Thymus (tissue), 11 donors: ENCODE measurements at regions not wholly inside any gene's neighbourhood (a gene's known extent, or its start where the extent isn't known, plus 50 kb on each side); places are given as distances from the start of the nearest gene placed in this dataset.

Source experiments
- DNase-seq, 9 donors: peaks; one replicate each; pipeline ENCODE4 v3.0.0-alpha.2; 2013; ENCODE audit warnings: low spot score in 9 of 9, low read depth in 6 of 9, missing footprints in 1 of 9
- H3K27ac ChIP-seq, 2 donors: one replicate each; pipeline ENCODE4 v1.5.1; 2013; ENCODE audit warnings: control low read depth in 1 of 2, low read depth in 1 of 2, low read length in 1 of 2, mild to moderate bottlenecking in 1 of 2, moderate library complexity in 1 of 2
- H3K27me3 ChIP-seq, 2 donors: one replicate each; pipeline ENCODE4 v1.5.1; 2013; ENCODE audit warnings: low read length in 1 of 2; ENCODE audit not compliant: control insufficient read depth in 2 of 2, insufficient read depth in 1 of 2
- H3K36me3 ChIP-seq, 2 donors: one replicate each; pipeline ENCODE4 v1.5.1; 2013; ENCODE audit warnings: low read length in 1 of 2, mild to moderate bottlenecking in 1 of 2, moderate library complexity in 1 of 2; ENCODE audit not compliant: control insufficient read depth in 2 of 2, insufficient read depth in 2 of 2
- H3K4me1 ChIP-seq, 2 donors: one replicate each; pipeline ENCODE4 v1.5.1; 2013; ENCODE audit warnings: low read length in 2 of 2; ENCODE audit not compliant: control insufficient read depth in 2 of 2, insufficient read depth in 2 of 2
- H3K4me3 ChIP-seq, 2 donors: one replicate each; pipeline ENCODE4 v1.5.1; 2013; ENCODE audit warnings: low read length in 2 of 2, control low read depth in 1 of 2, mild to moderate bottlenecking in 1 of 2
- H3K9me3 ChIP-seq, 2 donors: one replicate each; pipeline ENCODE4 v1.5.1; 2013; ENCODE audit warnings: low read length in 1 of 2, mild to moderate bottlenecking in 1 of 2; ENCODE audit not compliant: control insufficient read depth in 2 of 2, insufficient read depth in 1 of 2
- WGBS: extraction: QIAGEN DNeasy Blood & Tissue Kit; methylation state at CpG from one replicate; pipeline ENCODE4 v1.1.7; 2013; 5-methylcytosine and 5-hydroxymethylcytosine counted together
- donor health status: healthy.

DNA sequence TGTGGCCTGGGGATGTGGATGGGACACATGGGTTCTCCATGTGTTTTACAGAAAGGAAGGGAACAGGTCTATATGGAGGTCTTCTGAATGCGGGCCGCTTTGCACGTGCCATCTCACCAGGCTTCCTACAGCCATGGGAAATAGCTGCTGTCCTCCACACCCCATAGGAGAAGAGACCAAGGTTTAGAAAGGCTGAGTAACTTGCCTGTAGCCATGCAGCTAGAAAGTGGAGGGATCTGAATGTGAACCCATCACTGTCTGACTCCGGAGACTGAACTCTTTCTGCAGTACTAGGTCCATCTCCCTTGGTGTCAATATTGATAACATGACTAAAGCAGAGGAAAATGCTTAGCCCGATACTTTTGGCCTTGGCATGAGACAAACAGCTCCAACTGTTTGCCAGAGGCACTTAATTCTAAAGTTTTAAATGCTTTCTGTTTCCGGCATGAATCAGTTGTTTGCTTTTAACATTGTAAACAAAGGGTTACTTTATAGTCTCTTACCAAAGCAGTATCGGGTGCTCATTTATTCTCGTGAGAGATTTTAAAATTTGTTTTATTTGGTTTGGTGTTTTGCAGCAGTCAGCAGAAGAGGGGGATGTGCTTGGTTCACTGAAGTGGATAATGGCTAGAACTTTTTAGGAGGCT, 64.8 kb upstream of the LOXL4 start:
- no peak for DNase-seq
- no peaks in the 10 kb centered on the region for H3K9me3 ChIP-seq
- H3K27me3 ChIP-seq: peaks cover 0 to 12% of the 10 kb centered on the region in 2 donors
- H3K4me3 ChIP-seq: no peak overlapping the region
- H3K27ac ChIP-seq: no peak overlapping the region
- 94% methylated on average over 8 of the region's 8 CpGs for WGBS
- H3K36me3 ChIP-seq: no peaks in the 10 kb centered on the region
- H3K4me1 ChIP-seq: no peaks in the 10 kb centered on the region

DNA sequence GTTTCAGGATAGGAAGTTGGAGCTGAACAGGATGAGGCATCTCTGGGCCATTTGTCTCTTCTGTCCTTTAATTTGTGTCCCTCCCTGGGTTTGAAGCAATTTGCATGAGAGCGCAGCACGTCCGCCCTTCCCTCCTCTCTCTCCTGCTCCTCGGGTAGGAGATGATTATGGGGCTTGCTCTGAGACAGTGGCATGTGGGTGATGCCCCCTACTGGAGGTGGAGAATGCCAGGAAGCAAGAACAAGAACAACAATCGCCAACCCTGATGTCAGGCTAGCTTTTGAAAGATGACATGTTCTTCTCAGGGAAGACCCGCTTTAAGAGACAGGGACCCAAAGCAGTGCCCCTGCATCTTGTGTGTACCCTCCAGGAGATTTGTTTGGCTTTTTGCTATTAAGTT, 63.9 kb upstream of the LOXL4 start:
- H3K9me3 ChIP-seq: no peaks in the 10 kb centered on the region
- no peaks in the 10 kb centered on the region for H3K36me3 ChIP-seq
- H3K27me3 ChIP-seq: peaks cover 0 to 17% of the 10 kb centered on the region in 2 donors
- H3K4me1 ChIP-seq: no peaks in the 10 kb centered on the region
- H3K4me3 ChIP-seq: no peak overlapping the region
- H3K27ac ChIP-seq: no peak overlapping the region
- peak in 2 of 9 donors; percentile 10 to 12 for DNase-seq
- WGBS: 69% methylated on average over 6 of the region's 6 CpGs

- 81% methylated on average over 7 of the region's 7 CpGs for WGBS
- Histone ChIP-seq H3K27me3 (peaks cover 0 to 24% of the 10 kb centered on the region in 2 donors), H3K36me3 (no peaks in the 10 kb centered on the region), H3K27ac (no peak overlapping the region), H3K4me1 (no peaks in the 10 kb centered on the region), H3K4me3 (no peak overlapping the region), H3K9me3 (no peaks in the 10 kb centered on the region)
- DNase-seq: no peak
Measured at GRCh38 chr10:98330987-98331386, 63.0 kb upstream of the LOXL4 start.

DNA sequence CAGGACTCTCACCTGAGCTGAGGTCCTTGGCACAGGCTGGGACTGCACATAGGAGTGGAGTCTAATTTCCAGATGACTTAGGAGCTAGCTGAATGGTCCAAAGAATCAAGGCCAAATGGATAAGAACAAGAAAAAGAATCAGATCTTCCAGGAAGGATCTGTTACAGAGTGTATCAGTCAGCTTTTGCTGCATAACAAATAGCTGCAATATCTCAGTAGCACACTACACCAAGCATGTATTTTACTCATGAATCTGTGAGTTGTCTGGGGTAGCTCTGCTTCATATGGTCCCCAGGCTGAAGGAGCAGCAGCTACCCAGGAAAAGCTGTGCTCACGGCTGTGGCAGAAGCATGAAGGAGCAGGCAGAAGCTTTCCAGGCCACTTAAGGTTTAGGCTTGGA, 60.6 kb upstream of the LOXL4 start:
- Histone ChIP-seq H3K9me3 (no peaks in the 10 kb centered on the region), H3K4me1 (no peaks in the 10 kb centered on the region), H3K36me3 (no peaks in the 10 kb centered on the region), H3K4me3 (no peak overlapping the region), H3K27ac (no peak overlapping the region), H3K27me3 (peaks cover 0 to 29% of the 10 kb centered on the region in 2 donors)
- 96% methylated on average over 1 of the region's 1 CpG for WGBS
- DNase-seq: no peak

DNA sequence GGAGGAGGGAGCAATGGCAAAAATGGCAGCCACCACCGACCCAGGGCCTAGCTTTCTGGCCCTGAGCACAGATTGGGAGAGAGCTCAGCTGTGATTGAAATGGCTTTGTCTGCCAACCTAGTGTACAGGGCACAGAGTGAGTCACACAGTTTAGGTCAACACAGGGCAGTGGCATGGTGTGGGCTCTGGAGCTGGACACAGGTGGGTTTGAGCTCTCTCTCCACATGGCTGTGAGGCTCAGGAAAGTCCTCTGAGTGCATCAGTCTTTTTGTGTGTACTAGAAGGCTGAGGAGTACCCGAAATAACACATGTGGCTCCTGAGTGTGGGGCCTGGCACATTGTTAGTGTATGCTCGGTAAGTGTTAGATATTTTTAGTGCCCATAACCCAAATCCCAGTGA, 60.2 kb upstream of the LOXL4 start:
- peaks cover 0 to 29% of the 10 kb centered on the region in 2 donors for H3K27me3 ChIP-seq
- no peak for DNase-seq
- H3K4me3 ChIP-seq: no peak overlapping the region
- no peaks in the 10 kb centered on the region for H3K4me1 ChIP-seq
- 93% methylated on average over 3 of the region's 3 CpGs for WGBS
- H3K9me3 ChIP-seq: no peaks in the 10 kb centered on the region
- H3K36me3 ChIP-seq: no peaks in the 10 kb centered on the region
- H3K27ac ChIP-seq: no peak overlapping the region

DNA sequence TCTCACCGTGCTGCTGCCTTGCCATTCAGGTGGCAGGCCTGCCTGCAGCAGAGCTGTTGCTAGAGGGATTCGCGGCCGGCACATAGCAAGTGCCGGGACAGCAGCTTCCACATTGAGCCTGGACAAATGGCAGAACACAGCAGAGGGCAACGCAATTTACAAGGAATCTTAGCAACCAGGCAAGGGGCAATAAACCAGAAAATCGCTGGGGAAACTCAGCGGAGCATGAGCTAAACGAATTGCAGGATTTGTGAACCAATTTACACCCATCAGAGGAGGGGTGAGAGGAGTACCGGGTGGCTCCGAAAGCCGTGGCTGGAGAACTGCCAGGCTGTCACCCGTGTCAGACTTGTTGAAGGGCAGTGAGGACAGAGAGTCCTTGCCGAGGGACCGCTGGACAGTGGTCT, 58.6 kb upstream of the LOXL4 start:
- Histone ChIP-seq H3K36me3 (no peaks in the 10 kb centered on the region), H3K27ac (no peak overlapping the region), H3K9me3 (no peaks in the 10 kb centered on the region), H3K27me3 (peaks cover 0 to 27% of the 10 kb centered on the region in 2 donors), H3K4me3 (no peak overlapping the region), H3K4me1 (no peaks in the 10 kb centered on the region)
- 59% methylated on average over 15 of the region's 15 CpGs for WGBS
- DNase-seq: no peak

DNA sequence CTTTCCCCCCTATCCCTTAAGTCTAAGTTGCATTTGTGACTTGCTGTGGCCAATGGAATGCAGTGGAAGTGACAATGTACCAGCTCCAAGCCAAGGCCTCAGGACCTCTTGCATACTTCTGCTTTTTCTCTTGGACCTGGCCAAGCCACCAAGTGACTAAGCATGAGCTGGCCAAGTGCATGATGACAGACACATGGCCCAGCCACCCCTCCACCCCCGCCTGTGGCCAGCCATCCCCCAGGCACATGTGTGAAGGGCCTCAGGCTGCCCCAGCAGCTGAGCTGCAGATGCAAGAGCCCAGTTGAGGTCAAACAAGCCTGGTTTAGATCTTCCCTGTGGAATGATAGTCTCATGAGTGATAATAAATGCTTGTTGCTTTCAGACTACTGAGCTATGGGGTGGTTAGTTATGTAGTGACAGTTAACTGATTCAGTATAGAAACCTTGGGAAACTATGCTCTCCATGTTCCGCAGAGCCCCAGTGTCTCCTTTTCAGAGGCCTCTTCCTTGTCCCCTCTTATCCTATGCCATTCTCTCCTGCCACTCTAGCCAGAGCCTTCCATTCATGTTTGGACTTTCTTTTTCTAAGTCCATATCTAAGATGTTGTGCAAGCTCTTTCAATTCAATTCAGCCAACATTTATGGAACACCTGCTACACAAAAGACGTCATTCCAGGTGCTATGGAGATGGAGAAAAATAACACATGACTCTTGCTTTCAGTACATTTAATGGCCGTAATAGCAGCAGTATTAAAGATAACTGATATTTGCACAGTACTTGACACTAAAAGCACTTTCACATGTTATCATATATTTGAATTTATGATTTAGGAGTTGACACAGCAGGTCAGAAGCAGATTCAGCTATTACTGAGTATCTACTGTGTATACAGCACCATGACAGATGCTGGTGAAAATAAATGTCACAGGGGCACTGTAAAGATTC, 55.5 kb upstream of the LOXL4 start:
- H3K27me3 ChIP-seq: peaks cover 0 to 27% of the 10 kb centered on the region in 2 donors
- no peaks in the 10 kb centered on the region for H3K36me3 ChIP-seq
- 83% methylated on average over 4 of the region's 4 CpGs for WGBS
- H3K4me3 ChIP-seq: no peak overlapping the region
- DNase-seq: no peak
- no peak overlapping the region for H3K27ac ChIP-seq
- H3K4me1 ChIP-seq: no peaks in the 10 kb centered on the region
- no peaks in the 10 kb centered on the region for H3K9me3 ChIP-seq

- Histone ChIP-seq H3K27me3 (peaks cover 0 to 9% of the 10 kb centered on the region in 2 donors), H3K4me3 (no peak overlapping the region), H3K36me3 (no peaks in the 10 kb centered on the region), H3K9me3 (no peaks in the 10 kb centered on the region), H3K27ac (no peak overlapping the region), H3K4me1 (no peaks in the 10 kb centered on the region)
- peak in 3 of 9 donors; percentile 15 to 35 (median 18) for DNase-seq
- WGBS: 92% methylated on average over 18 of the region's 18 CpGs
Measured at GRCh38 chr10:98321186-98321780, 53.3 kb upstream of the LOXL4 start.
